ENCODE measurements at regions not wholly inside any gene's neighbourhood (a gene's known extent, or its start where the extent isn't known, plus 50 kb on each side); places are given as distances from the start of the nearest gene placed in this dataset.

DNA sequence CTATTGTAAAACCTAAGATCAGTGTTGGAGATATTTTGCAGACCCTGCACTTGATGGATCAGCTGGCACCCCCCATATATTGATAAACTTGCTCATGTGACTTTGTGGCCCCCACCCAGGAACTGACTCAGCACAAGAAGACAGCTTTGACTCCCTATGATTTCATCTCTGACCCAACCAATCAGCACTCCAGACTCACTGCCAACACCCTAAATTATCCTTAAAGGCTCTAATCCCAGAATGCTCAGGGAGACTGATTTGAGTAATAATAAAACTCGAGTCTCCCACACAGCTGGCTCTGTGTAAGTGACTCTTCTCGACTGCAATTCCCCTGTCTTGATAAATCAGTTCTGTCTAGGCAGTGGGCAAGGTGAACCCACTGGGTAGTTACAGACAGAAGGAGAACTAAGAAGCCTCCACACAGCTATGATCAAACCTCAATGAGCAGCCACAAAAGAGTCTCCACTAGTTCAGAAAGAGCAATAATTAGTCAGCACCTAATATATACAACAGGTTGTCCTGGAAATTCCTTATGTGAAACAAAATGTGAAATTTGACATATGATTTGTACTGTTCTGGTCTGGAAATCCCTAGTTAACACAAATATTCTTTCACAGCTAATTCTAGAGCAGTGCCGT is 52.2 kb downstream of the ACTL7B start:
- Mint-ChIP-seq H3K4me1 (no peaks in the 10 kb centered on the region), H3K27me3 (peaks cover 9% of the 10 kb centered on the region), H3K4me3 (no peak overlapping the region), H3K36me3 (ENCODE audit: insufficient read depth) (no peaks in the 10 kb centered on the region), H3K27ac (ENCODE audit: low read depth) (no peak overlapping the region), H3K9me3 (no peaks in the 10 kb centered on the region)
- ATAC-seq (replicated peaks; ENCODE audit: extremely low read depth, poor library complexity, severe bottlenecking) = no peak
- DNase-seq (ENCODE audit: low spot score in 2 of 2) = no peak

DNA sequence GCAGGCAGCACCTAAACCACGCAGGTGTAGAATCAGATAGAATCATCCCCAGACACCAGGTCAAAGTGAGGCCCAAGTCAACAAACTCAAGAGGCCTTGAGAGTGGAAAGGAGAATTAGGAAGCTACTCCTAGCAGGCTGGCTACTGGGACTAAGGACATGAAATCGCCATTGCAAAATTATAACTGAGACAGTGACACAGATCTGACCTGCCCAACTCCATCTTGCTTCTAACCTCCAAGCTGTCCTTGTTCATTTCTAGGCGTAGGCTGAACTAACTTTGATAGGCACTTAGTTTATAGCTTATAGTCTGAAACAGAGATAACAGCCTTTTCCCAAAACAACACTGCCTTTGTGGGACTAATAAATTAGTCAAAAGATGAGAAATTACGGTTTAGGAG is 52.8 kb downstream of the ACTL7B start:
- no peaks in the 10 kb centered on the region for H3K9me3 Mint-ChIP-seq
- H3K27ac Mint-ChIP-seq (ENCODE audit: low read depth) = no peak overlapping the region
- no peaks in the 10 kb centered on the region for H3K36me3 Mint-ChIP-seq (ENCODE audit: insufficient read depth)

DNA sequence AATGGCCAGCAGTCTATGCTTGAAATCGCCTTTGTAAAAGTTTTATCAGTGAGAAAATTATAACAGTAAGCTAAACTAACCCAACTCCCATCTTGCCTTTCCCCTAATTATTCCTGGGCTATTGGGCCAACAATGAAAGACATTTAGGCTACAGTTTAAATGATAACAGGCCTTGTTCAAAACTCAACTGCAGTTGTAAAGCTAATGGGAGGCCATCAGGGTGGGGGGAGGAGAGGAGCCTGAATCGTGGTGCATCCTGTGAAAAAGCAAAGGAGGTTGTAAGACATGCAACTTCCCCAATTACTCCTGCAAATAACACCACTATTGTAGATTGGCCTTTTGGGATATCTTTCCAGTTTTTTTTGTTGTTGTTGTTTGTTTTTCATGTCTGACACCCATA is 53.8 kb downstream of the ACTL7B start:
- no peak for DNase-seq (ENCODE audit: low spot score in 2 of 2)
- Mint-ChIP-seq H3K27ac (ENCODE audit: low read depth) (no peak overlapping the region), H3K9me3 (no peaks in the 10 kb centered on the region), H3K27me3 (peaks cover 3% of the 10 kb centered on the region), H3K4me1 (no peaks in the 10 kb centered on the region), H3K36me3 (ENCODE audit: insufficient read depth) (no peaks in the 10 kb centered on the region), H3K4me3 (no peak overlapping the region)
- no peak for ATAC-seq (replicated peaks; ENCODE audit: extremely low read depth, poor library complexity, severe bottlenecking)

More for the DNA sequence above, 52.8 kb downstream of the ACTL7B start:
- H3K4me3 Mint-ChIP-seq = no peak overlapping the region
- ATAC-seq (replicated peaks; ENCODE audit: extremely low read depth, poor library complexity, severe bottlenecking) = no peak
- no peak for DNase-seq (ENCODE audit: low spot score in 2 of 2)
- H3K27me3 Mint-ChIP-seq = peaks cover 9% of the 10 kb centered on the region
- no peaks in the 10 kb centered on the region for H3K4me1 Mint-ChIP-seq

DNA sequence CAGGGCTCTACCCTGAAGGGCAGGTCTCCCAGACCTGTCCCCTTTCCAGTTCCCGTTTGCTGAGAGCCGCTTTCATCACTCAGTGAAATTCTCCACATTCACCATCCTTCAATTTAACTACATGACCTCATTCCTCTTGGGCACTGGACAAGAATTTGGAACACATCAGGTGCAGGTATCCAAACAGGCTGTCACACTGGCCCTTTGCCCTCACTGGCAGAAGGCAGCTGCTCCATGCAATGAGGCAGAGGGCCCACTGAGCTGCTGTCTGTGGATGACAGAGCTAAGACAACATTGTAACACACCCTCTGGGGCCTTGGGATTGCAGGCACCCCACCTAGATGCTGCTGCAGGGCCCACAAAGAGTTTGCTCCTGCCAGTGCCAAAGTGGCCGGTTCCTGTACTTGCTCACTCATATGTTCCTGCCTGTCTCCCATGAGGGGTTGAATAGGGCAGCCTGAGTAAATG is 55.1 kb downstream of the ACTL7B start:
- Mint-ChIP-seq H3K9me3 (no peaks in the 10 kb centered on the region), H3K27ac (ENCODE audit: low read depth) (no peak overlapping the region), H3K4me3 (no peak overlapping the region), H3K4me1 (no peaks in the 10 kb centered on the region), H3K36me3 (ENCODE audit: insufficient read depth) (no peaks in the 10 kb centered on the region), H3K27me3 (no peaks in the 10 kb centered on the region)
- DNase-seq (ENCODE audit: low spot score in 2 of 2) (no peak), ATAC-seq (replicated peaks; ENCODE audit: extremely low read depth, poor library complexity, severe bottlenecking) (no peak)

DNA sequence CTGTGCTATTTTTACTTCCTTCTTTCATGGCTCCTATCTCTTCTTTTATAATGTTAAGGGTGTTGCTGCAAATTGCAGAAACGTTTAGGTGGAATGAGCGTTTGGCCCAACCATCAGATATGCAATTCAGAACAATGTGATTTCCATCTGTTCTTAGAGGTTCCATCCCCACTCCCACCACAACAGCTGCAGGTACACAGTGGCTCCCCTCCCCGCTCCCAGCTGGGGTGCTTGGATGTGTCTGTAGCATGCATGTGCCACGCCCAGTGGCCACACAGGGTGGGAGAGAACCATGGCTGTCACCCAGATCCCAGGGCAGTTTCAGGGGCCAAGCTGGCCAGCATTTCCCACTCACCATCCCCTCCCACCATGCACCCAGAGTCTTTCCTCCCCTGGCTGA is 62.2 kb downstream of the ACTL7B start:
- no peak for ATAC-seq (replicated peaks; ENCODE audit: extremely low read depth, poor library complexity, severe bottlenecking)
- Mint-ChIP-seq H3K27me3 (peaks cover 8% of the 10 kb centered on the region), H3K9me3 (no peaks in the 10 kb centered on the region)

DNA sequence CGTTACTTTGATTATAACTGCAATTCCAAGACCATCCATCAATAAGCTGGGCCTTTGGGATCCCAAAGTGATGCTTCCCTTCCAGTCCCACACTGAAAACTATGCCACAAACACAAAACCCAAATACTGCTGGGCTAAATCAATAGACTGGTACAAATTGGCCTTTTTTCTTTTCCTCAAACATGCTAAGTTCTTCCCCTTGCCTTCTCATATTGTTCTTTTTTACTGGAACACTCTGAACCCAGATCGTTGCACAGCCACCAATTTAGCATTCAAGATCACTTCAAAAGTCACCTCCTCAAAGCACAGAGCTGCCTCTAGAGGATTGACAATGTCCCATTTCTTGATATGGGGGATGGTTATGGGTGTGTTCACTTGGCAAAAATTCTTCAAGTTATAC is 66.0 kb downstream of the ACTL7B start:
- Mint-ChIP-seq H3K4me1 (no peaks in the 10 kb centered on the region), H3K36me3 (ENCODE audit: insufficient read depth) (no peaks in the 10 kb centered on the region), H3K9me3 (peaks cover 7% of the 10 kb centered on the region), H3K27ac (ENCODE audit: low read depth) (no peak overlapping the region), H3K27me3 (peaks cover 15% of the 10 kb centered on the region), H3K4me3 (no peak overlapping the region)
- DNase-seq (ENCODE audit: low spot score in 2 of 2) (no peak), ATAC-seq (replicated peaks; ENCODE audit: extremely low read depth, poor library complexity, severe bottlenecking) (no peak)

More for the DNA sequence above, 62.2 kb downstream of the ACTL7B start:
- Mint-ChIP-seq H3K4me3 (no peak overlapping the region), H3K27ac (ENCODE audit: low read depth) (no peak overlapping the region), H3K4me1 (no peaks in the 10 kb centered on the region), H3K36me3 (ENCODE audit: insufficient read depth) (no peaks in the 10 kb centered on the region)
- DNase-seq (ENCODE audit: low spot score in 2 of 2) = no peak

DNA sequence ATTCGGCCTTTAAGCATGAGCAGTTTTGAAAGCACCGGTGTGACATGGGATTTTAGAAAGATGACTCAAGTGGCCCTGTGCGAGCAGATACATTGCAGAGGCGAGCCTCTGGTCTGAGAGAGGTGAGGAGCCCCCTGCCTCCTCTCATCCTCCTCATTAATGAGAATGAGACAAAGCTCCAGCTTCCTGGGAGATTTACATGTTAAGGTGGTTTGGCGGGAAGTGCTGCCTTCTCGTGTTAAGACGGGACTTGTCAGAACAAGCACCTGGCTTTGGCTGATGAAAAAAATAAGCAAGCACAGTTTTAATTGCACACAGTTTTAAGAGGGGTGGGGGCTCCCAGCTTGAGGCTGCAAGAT is 68.1 kb downstream of the ACTL7B start:
- peaks cover 7% of the 10 kb centered on the region for H3K9me3 Mint-ChIP-seq
- no peaks in the 10 kb centered on the region for H3K36me3 Mint-ChIP-seq (ENCODE audit: insufficient read depth)
- no peak overlapping the region for H3K4me3 Mint-ChIP-seq
- ATAC-seq (replicated peaks; ENCODE audit: extremely low read depth, poor library complexity, severe bottlenecking) (no peak), DNase-seq (ENCODE audit: low spot score in 2 of 2) (no peak)
- H3K4me1 Mint-ChIP-seq = no peaks in the 10 kb centered on the region
- H3K27ac Mint-ChIP-seq (ENCODE audit: low read depth) = no peak overlapping the region
- H3K27me3 Mint-ChIP-seq = peaks cover 26% of the 10 kb centered on the region

DNA sequence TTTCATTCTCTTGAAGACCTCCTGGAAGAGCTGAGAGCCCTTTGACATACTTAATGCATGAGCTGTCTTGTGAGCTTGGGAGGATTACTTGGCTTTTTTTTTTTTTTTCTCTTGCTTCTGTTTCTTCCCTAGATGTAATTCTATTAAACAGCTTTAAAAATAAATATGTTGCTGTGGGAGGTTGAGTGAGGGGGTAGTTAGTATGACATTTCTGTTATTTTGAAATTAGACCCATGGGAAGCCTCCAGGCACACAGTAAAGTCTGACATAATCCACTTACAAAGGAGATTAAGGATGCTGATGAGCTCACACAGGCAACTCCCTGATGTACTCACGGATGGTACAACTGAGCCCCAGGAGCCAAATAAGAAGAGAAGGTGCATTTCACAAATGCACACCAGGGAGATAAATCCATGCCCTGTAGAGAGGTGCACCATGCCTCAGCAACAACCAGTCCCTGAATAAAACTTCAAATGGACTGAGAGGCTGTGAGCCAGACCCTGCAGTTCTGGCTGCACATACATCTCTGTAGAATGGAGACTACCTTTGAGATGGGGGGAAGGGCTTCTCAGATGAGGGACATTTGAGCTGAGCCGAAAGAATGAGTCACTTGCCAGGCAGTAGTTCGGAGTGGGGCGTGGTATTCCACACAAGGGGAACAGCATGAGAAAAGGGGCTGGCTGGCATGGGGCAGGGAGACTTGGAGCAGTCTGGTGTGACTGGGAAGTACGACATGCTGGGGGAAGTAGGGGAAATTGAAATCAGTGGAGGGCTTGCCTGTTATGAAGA is 68.7 kb downstream of the ACTL7B start:
- ATAC-seq (replicated peaks; ENCODE audit: extremely low read depth, poor library complexity, severe bottlenecking) = no peak
- no peaks in the 10 kb centered on the region for H3K4me1 Mint-ChIP-seq
- H3K27ac Mint-ChIP-seq (ENCODE audit: low read depth) = no peak overlapping the region
- DNase-seq (ENCODE audit: low spot score in 2 of 2) = no peak
- H3K36me3 Mint-ChIP-seq (ENCODE audit: insufficient read depth) = no peaks in the 10 kb centered on the region
- peaks cover 7% of the 10 kb centered on the region for H3K9me3 Mint-ChIP-seq
- H3K27me3 Mint-ChIP-seq = peaks cover 29% of the 10 kb centered on the region
- H3K4me3 Mint-ChIP-seq = no peak overlapping the region

DNA sequence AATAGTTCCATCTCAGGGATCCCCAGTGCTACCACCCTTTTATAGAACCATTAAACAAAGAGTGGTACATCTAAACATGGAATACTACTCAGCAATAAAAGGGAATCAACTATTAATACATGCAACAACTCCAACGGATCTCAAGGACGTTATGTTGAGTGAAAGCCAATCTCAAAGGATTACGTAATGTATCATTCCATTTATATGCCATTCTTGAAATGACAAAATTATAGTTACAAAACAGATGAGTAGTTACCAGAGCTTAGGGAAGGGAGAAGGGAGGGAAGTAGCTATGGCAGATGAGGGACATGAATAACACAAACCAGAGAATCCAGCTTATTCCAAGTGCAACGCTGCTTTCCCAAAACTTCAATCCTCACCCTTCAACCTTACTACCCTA is 69.5 kb downstream of the ACTL7B start:
- H3K9me3 Mint-ChIP-seq = peaks cover 7% of the 10 kb centered on the region
- no peak for DNase-seq (ENCODE audit: low spot score in 2 of 2)
- no peak overlapping the region for H3K27ac Mint-ChIP-seq (ENCODE audit: low read depth)

DNA sequence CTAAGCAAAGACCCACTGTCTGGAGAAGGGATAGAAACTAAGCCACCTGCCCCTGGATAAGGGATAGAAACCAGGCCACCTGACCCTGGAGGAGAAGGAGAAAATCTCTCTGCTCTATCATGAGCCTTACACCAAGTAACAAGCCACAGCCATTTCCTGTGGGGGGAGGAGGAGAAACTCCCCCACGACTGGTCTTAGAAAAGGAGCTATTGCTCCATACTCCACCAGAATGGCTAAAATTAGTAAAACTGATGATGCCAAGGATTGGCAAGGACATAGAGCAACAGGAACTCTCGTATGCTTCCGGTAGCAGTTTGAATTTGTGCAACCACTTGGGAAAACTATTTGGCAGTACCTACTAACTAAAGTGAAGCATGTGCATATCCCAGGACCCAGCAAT is 70.8 kb downstream of the ACTL7B start:
- no peak overlapping the region for H3K4me3 Mint-ChIP-seq
- H3K36me3 Mint-ChIP-seq (ENCODE audit: insufficient read depth) = no peaks in the 10 kb centered on the region
- H3K9me3 Mint-ChIP-seq = peaks cover 7% of the 10 kb centered on the region
- DNase-seq (ENCODE audit: low spot score in 2 of 2) (no peak), ATAC-seq (replicated peaks; ENCODE audit: extremely low read depth, poor library complexity, severe bottlenecking) (no peak)
- peaks cover 45% of the 10 kb centered on the region for H3K27me3 Mint-ChIP-seq
- no peak overlapping the region for H3K27ac Mint-ChIP-seq (ENCODE audit: low read depth)
- no peaks in the 10 kb centered on the region for H3K4me1 Mint-ChIP-seq

More for the DNA sequence above, 69.5 kb downstream of the ACTL7B start:
- Mint-ChIP-seq H3K27me3 (peaks cover 37% of the 10 kb centered on the region), H3K36me3 (ENCODE audit: insufficient read depth) (no peaks in the 10 kb centered on the region), H3K4me3 (no peak overlapping the region), H3K4me1 (no peaks in the 10 kb centered on the region)
- ATAC-seq (replicated peaks; ENCODE audit: extremely low read depth, poor library complexity, severe bottlenecking) = no peak

DNA sequence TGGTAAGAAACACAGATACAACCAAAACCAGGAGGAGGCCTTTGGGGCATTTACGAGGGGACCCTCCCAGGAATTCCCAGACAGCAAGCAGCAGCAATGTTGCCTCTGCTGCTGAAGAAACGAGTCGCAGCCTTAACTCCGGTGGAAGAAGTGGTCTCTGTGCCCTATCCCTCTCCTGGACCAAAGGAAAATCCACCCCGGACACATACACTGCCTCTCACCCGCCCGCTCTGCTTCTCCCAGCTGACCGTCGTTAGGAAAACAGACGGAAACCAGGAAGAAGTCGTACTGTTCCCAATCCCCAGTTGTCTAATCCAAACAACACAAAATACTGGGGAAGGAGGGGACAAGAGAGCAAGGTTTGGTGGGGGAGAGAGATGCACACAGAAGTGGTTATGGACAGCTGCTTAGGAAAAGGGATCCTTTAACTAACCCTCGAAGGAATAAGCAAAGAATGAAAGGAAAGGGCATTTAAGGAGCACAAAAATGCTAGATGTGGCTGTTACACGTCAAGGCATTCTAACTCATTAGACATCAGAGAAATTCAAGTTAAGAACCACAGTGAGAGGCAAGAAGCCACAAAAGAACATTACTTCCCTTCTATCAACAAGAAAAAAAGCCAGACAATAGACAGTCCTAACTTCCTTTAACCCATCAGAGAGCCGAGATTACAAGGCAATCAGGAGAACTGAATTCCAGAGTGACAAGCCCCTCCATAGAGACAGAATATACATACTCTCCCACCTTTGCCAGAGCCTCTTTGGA is 71.9 kb downstream of the ACTL7B start:
- Mint-ChIP-seq H3K4me3 (no peak overlapping the region), H3K9me3 (peaks cover 7% of the 10 kb centered on the region), H3K36me3 (ENCODE audit: insufficient read depth) (no peaks in the 10 kb centered on the region), H3K27ac (ENCODE audit: low read depth) (no peak overlapping the region), H3K27me3 (peaks cover 56% of the 10 kb centered on the region), H3K4me1 (no peaks in the 10 kb centered on the region)
- DNase-seq (ENCODE audit: low spot score in 2 of 2) (no peak), ATAC-seq (replicated peaks; ENCODE audit: extremely low read depth, poor library complexity, severe bottlenecking) (no peak)

DNA sequence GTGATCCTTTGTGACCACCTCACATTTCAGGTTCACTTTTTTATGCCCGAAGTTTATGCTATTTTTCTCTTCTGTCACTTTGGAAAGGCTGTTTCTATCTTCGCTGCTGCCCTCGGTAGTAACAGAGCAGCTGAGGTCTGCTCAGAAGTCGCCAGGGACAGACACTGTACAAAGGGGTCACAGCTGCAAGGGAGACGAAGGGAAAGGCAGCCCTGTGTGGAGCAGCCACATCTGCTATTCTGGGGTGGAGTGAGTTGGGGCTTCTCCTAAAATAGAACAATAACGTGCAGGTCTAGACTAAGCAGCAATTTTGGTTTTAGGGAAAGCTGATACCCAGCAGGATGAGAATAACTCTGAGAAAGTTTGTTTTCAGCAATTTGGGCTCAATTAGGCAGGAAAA is 72.5 kb downstream of the ACTL7B start:
- no peaks in the 10 kb centered on the region for H3K36me3 Mint-ChIP-seq (ENCODE audit: insufficient read depth)
- H3K9me3 Mint-ChIP-seq = peaks cover 7% of the 10 kb centered on the region
- DNase-seq (ENCODE audit: low spot score in 2 of 2) = no peak
- no peak overlapping the region for H3K27ac Mint-ChIP-seq (ENCODE audit: low read depth)
- no peak for ATAC-seq (replicated peaks; ENCODE audit: extremely low read depth, poor library complexity, severe bottlenecking)
- no peaks in the 10 kb centered on the region for H3K4me1 Mint-ChIP-seq
- H3K27me3 Mint-ChIP-seq = peaks cover 62% of the 10 kb centered on the region
- no peak overlapping the region for H3K4me3 Mint-ChIP-seq

Measured in central memory CD8-positive, alpha-beta T cell (primary cell).